ENCODE measurements at regions not wholly inside any gene's neighbourhood (a gene's known extent, or its start where the extent isn't known, plus 50 kb on each side); places are given as distances from the start of the nearest gene placed in this dataset.
"Not testable (repeated sequence)": the region's sequence is repeated elsewhere in the genome, so short reads cannot be mapped to it uniquely, and the experiment has no call there.

DNA sequence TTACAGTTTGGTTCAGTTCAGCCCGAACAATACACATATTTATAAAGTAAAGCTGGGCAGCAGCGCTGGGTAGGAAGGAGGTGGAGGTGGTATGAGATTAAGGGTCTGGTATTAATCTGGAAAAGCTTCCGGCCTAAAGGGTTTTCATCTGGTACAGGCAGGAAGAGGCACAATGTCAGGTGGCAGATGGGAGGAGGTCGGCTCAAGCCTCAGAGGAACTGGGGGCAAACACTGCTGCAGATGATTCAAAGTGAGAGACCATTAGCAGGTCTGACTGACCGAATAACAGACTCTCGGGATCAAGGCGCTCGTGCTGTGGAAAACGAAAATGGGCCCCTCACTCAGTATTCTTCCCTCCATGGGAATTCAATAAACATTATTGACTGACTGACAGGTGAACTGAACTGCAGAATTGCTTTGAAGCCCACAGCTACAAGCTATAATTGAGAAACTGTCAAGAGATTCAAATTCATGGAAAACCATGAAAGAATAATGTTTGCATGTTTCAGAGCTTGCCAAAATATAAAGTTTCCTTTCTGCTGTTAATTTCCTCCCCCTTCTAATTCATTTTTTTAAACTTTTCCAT lies 75.3 kb downstream of the TMEM167A start:
- peak in 1 of 2 experiments; percentile 59 for DNase-seq

- no peak for DNase-seq
These were observed 76.3 kb downstream of the TMEM167A start for GRCh38 chr5:83000922-83001321.

GRCh38 chr5:83000428-83000827 lies 76.8 kb downstream of the TMEM167A start:
- DNase-seq, result no peak

- no peak for DNase-seq
These were observed 83.8 kb downstream of the TMEM167A start for GRCh38 chr5:82993416-82993815.

- no peak for DNase-seq
These were observed 84.5 kb downstream of the TMEM167A start for GRCh38 chr5:82992646-82993045.

GRCh38 chr5:82991678-82992323 lies 85.4 kb downstream of the TMEM167A start:
- DNase-seq, result no peak

DNA sequence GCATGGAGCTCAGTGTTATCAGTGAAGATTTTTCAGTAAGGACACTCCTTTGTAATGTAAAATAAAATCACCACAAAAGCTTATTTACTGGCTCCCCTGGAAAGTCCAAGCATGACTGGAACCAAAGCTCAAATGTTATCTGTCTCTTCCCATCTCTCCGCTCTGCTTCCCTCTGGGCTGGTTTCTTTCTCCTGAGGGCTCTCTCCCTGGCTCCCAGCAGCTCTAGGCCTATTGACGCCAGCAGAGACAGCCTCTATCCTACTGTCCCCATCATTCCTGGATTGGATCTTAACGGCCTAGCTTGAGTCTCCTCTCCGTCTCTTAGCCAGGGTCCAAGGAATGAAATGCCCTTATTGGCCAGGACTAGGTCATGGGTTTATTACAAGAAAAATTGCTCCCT lies 86.1 kb downstream of the TMEM167A start:
- no peak for DNase-seq

- no peak for DNase-seq
These were observed 90.0 kb downstream of the TMEM167A start for GRCh38 chr5:82987188-82987587.

DNA sequence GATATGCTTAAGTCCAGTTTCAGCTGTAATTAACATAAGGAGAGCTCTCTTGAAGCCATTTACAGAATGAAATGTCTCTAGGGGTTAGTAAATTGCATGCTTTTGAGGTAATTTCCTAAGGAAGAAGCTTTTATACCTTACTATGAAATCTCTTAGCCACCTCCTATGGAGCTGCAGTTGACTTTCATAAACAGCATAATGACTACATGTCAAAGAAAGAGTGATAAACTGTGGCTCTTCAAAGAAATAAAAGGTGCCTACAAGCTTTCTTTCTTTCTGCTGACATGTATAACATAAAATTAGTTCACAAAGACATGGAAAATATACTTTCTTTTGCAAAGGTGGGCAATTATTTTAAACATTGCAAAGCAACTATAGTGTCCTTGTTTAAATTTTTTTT lies 90.8 kb downstream of the TMEM167A start:
- no peak for DNase-seq

- no peak for DNase-seq
These were observed 91.4 kb downstream of the TMEM167A start for GRCh38 chr5:82985763-82986162.

DNA sequence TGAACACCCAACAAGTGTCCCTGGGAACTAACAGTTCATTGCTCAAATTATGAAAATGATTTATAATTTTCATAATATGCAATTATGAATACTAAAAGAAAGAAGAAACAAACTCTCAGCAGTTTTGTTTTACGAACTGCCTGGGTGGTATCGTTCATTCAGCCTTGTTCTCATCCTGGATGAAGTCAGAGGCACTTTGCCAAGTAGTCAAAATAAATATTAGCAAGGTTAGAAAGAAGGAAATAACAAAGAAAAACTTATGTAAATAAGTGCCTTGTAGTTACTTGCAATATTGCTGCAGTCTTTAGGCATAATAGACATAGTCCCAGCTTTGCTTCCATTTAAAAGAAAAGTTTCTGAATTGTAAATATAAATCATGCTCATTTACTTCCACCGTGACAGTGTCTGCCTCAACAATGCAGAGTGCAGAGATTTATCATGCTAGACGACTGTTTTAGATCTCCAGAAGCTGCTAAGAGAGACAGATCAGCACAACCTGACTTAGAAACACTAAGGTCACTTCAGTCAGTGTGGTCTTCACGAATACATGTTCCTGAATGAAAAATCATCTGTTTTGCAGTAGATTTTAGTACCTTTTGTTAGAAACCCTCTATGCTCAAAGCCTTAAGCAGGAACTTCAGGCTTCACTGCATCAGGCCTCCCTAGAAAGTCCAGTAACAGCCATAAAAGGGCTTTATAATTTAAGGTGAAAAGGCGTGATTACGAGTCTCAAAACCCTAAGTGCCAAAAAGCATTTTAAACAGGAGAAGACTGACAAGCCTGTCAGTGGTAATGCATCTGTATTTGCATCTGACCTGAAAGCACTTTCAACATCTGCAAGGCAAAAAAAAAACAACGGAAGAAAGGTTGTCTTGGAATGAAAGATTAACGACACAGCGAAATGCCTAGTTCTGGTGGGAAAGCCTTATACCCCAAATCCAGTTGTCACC lies 92.1 kb downstream of the TMEM167A start:
- DNase-seq, result no peak

GRCh38 chr5:82982846-82983245 lies 94.3 kb downstream of the TMEM167A start:
- DNase-seq, result no peak

DNA sequence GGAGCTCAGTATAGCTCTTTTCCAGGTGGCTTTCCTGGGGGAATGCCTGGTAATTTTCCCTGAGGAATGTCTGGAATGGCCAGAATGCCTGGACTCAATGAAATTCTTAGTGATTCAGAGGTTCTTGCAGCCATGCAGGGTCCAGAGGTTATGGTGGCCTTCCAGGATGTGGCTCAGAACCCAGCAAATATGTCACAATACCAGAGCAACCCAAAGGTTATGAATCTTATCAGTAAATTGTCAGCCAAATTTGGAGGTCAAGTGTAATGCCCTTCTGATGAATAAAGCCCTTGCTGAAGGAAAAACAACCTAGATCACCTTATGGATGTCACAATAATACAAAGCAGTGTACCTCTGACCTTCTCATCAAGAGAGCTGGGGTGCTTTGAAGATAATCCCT lies 100.3 kb downstream of the TMEM167A start:
- not testable (repeated sequence) for DNase-seq

- DNase-seq, result no peak
These were observed 101.4 kb downstream of the TMEM167A start for GRCh38 chr5:82975812-82976211.

DNA sequence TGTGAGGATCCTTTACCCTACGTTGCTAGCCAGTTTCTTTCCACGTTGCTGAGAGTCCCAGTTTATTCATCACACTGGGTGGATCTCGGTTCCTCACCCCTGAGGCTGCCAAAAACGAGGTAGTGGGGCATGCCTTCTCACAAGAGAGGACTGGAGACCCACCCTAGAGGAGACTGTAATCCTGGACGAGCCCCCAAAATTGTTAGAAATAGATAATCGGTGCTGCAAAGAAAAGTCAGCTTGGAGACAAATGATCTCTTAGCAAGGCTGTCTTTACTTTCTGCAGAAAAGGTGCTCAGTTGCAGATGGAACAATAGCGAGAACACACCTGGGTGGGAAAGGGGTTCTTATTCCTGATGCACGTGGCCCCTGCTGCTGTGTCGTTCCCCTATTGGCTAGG lies 101.8 kb downstream of the TMEM167A start:
- DNase-seq, result no peak

DNA sequence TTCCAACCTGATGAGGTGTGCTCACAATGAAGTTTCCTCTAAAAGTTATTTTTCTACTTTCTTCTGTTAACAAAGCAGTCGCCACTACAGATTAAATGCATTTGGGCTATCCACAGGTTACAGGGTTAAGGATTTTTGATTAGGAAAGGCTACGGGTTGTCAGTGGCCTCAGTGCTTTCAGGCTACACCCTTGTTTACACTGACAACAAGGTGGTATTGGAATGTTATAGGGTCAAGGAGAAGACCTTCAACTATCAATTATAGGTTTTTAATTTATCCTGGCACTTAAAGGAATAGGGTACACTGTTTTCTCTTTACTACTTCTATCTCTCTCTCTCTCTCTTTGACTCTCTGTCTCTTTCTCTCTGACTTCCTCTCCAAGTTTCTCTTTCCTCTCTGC lies 102.8 kb downstream of the TMEM167A start:
- DNase-seq, result not testable (repeated sequence)

DNA sequence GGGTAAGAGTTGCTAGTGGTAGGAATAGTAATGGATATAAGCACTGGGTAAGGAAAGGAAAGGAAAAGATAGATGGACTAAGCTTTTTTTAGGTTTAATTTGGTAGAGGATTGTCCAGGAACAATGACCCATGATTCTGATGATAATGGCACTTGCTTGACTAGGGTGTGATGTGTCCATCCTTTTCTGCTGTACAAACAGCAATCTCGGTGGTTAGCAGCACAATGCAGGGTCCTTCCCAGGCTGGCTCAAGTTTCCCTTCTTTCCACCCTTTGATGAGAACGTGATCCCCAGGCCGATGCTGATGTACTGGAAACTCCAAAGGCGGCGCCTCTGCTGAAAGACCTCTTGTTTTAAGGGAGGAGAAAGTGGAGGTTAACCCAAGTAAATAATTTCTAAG lies 105.3 kb downstream of the TMEM167A start:
- DNase-seq, result no peak

DNA sequence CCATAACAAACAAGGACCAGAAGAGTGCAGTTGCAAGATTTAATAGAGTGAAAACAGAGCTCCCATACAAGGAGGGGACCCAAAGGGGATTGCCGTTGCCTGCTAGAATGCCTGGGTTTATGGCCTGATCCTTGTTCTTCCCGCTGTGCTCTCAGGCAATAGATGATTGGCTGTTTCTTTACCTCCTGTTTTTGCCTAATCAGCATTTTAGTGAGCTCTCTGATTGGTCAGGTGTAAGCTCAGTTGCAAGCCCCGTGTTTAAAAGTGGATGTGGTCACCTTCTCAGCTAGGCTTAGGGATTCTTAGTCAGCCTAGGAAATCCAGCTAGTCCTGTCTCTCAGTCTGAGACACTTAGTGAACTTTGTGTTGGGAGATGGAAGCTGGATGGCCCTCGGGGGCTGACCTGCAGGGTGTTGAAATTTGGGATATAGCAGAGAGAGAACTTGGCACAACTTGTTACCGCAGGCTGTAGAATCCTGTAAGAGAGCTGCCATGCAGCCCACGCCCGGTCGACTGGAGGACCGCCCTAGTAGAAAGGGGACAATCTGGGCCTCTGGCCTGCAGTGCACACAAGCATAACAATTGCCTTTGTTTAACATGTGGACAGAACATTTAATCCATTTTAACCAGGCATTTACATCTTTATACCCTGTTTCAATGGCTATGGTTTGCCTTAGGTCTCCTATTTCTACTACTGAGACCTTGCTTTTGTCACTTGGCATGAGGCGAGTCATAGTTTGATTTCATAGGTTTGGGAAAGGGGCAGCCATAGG lies 106.0 kb downstream of the TMEM167A start:
- not testable (repeated sequence) for DNase-seq

DNA sequence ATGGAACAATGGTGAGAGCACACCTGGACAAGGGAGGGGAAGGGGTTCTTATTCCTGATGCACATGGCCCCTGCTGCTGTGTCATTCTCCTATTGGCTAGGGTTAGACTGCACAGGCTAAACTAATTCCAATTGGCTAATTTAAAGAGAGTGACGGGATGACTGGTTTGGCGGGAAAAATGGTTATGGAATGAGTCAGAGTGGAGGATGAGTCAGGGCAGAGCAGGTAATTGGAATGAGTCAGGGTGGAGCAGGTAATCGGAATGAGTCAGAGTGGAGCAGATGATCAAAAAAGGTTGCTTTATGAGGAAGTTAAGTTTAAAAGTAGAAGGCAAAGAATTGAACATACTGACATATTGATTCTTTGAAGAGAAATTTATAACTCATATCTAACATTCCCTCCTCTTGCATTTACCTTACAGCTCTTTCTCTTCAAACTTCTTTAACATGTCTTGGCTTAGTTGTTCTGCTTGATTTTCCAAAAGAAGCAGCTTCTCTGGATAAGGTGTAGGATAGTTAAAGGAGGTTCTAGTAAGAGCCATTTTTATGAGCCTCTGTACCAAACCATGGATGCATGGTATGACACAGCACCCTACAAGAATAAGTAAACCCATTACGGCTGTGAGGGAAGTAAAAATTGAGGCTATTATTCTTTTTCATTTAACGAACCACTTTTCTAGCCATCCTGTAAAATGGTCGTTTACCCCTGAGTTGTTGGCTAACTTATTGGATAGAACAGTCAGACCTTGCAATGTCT lies 107.8 kb downstream of the TMEM167A start:
- DNase-seq, result not testable (repeated sequence)

GRCh38 chr5:82967072-82967471 lies 110.1 kb downstream of the TMEM167A start:
- DNase-seq, result no peak

DNA sequence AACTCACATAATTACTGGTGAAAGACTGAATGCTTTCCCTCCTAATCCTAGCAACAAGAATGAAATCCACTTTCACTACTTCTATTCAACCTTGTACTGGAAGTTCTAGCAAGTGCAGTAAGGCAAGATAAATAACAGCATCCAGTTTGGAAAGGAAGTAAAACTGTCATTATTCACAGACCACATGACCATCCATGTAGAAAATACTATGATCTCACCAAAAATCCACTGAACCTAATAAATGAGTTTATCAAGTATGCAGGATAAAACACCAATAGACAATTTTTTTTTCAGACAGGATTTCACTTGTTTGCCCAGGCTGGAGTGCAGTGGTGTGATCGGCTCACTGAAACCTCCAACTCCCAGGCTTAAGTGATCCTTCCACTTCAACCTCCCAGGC lies 117.7 kb downstream of the TMEM167A start:
- no peak for DNase-seq

GRCh38 chr5:82956600-82956999 lies 120.6 kb downstream of the TMEM167A start:
- no peak for DNase-seq

All from NCI-H524 (cell line).